Panc1 (cell line): ENCODE measurements at regions not wholly inside any gene's neighbourhood (a gene's known extent, or its start where the extent isn't known, plus 50 kb on each side); places are given as distances from the start of the nearest gene placed in this dataset.
"Not testable (repeated sequence)": the region's sequence is repeated elsewhere in the genome, so short reads cannot be mapped to it uniquely, and the experiment has no call there.

Experiments used
- ATAC-seq: fragments of 200-7000 bp; cut with Tn5 transposase; 2 replicates; pipeline ENCODE4 v1.9.1; 2020; ENCODE audit warnings: mild to moderate bottlenecking, moderate library complexity
- BruUV-seq: library from RNA; stranded (reverse); fragments of 400-500 nt; replicated peaks from 2 replicates; lab custom pipeline; 2021; lab: Mats Ljungman, UMichigan
- CTCF ChIA-PET: fragments of 300-600 bp; sonication (Branson Sonifier 250); formaldehyde crosslinking; loops from one replicate; lab custom pipeline; 2022; ENCODE audit warnings: antibody characterized with exemption; lab: Charles Lee
- POLR2A ChIA-PET: fragments of 300-600 bp; sonication (Branson Sonifier 250); formaldehyde crosslinking; loops from one replicate; lab custom pipeline; 2022; ENCODE audit warnings: antibody characterized with exemption; lab: Charles Lee
- DNase-seq: peaks from one replicate; pipeline ENCODE4 v3.0.0-alpha.2; 2010; ENCODE audit warnings: low read depth, low spot score
- H3K27ac ChIP-seq: 2 replicates; pipeline ENCODE4 v1.5.1; 2011; ENCODE audit warnings: mild to moderate bottlenecking, low read length, inconsistent platforms
- H3K27me3 ChIP-seq: fragments of 200-500 bp; sonication (Bioruptor generic); 2 replicates; pipeline ENCODE4 v1.6.0; 2014; ENCODE audit warnings: low read length, inconsistent platforms; ENCODE audit not compliant: control insufficient read depth, insufficient read depth
- H3K36me3 ChIP-seq: fragments of 200-500 bp; sonication (Bioruptor generic); 2 replicates; pipeline ENCODE4 v1.5.1; 2014; ENCODE audit warnings: inconsistent platforms, mild to moderate bottlenecking, low read length, moderate library complexity; ENCODE audit not compliant: control insufficient read depth, insufficient read depth
- H3K4me1 ChIP-seq: 2 replicates; pipeline ENCODE4 v1.5.1; 2011; ENCODE audit warnings: inconsistent platforms, mild to moderate bottlenecking, low read length, moderate library complexity; ENCODE audit not compliant: control insufficient read depth, insufficient read depth
- H3K4me3 ChIP-seq, 2 experiments: 2 replicates each; pipeline ENCODE4 v1.5.1; 2011 to 2012; ENCODE audit warnings: low read depth in 2 of 2, low read length in 2 of 2, mild to moderate bottlenecking in 2 of 2, inconsistent platforms in 1 of 2, moderate library complexity in 1 of 2
- H3K9me3 ChIP-seq: fragments of 200-500 bp; sonication (Bioruptor generic); 2 replicates; pipeline ENCODE4 v1.5.1; 2014; ENCODE audit warnings: low read depth, mild to moderate bottlenecking, inconsistent platforms, low read length, moderate library complexity; ENCODE audit not compliant: control insufficient read depth, insufficient read depth
- CTCF ChIP-seq: fragments of 450-650 bp; IDR thresholded peaks from 2 replicates; pipeline ENCODE4 v1.5.1; 2017; ENCODE audit warnings: mild to moderate bottlenecking
- POLR2AphosphoS5 ChIP-seq: IDR thresholded peaks from 2 replicates; pipeline ENCODE4 v1.6.1; 2012; ENCODE audit warnings: mild to moderate bottlenecking, low read depth, low read length, moderate library complexity
- REST ChIP-seq, 2 experiments: IDR thresholded peaks; 2 replicates each; pipeline ENCODE4 v1.6.1; 2011 to 2012; ENCODE audit warnings: low read depth in 2 of 2, control low read depth in 1 of 2, low read length in 1 of 2, mild to moderate bottlenecking in 1 of 2, moderate library complexity in 1 of 2; ENCODE audit not compliant: insufficient read depth in 1 of 2
- SIN3A ChIP-seq: IDR thresholded peaks from 2 replicates; pipeline ENCODE4 v1.6.1; 2012; ENCODE audit warnings: low read depth, mild to moderate bottlenecking, low read length, moderate library complexity, borderline replicate concordance; ENCODE audit not compliant: insufficient read depth
- TCF7L2 ChIP-seq: IDR thresholded peaks from 2 replicates; pipeline ENCODE4 v1.6.1; 2011; ENCODE audit warnings: mild to moderate bottlenecking, low read depth, low read length, inconsistent platforms
- in situ Hi-C: cut with HindIII; loops from 2 replicates; pipeline ENCODE4 v1.10.0; 2016; ENCODE audit warnings: low sequenced_read_pairs, low pct_unique_long_range_greater_than_20kb
- intact Hi-C: fragments of 100-400 bp; cut with micrococcal nuclease; formaldehyde crosslinking; loops from one replicate; pipeline ENCODE4 v1.10.0; 2022; ENCODE audit not compliant: unreplicated experiment

- TF ChIP-seq REST (IDR thresholded peaks at IDR 0.05; ENCODE audit: insufficient read depth in 1 of 2, low read depth in 2 of 2, low read length in 1 of 2) (no peak), TCF7L2 (no peak), CTCF (no peak), POLR2AphosphoS5 (no peak), SIN3A (no peak)
- H3K4me1 ChIP-seq, result no peaks in the 10 kb centered on the region
- no peak overlapping the region for H3K27ac ChIP-seq
- CTCF ChIA-PET, result no interaction called here
- H3K27me3 ChIP-seq, result no peaks in the 10 kb centered on the region
- no peak for ATAC-seq
- intact Hi-C loops, result no loop called here
- no peak for DNase-seq
- POLR2A ChIA-PET, result no interaction called here
- no peaks in the 10 kb centered on the region for H3K36me3 ChIP-seq
- 0 out of 2 replicates have a peak, but pooled peaks cover 2% of the 10 kb centered on the region for H3K9me3 ChIP-seq
- H3K4me3 ChIP-seq, result no peak overlapping the region
- in situ Hi-C loops, result no loop called here
- BruUV-seq, result no TSS peak
Observed at GRCh38 chr3:118529554-118529953, 505.1 kb downstream of the IGSF11 start.

- Histone ChIP-seq H3K27me3 (no peaks in the 10 kb centered on the region), H3K4me3 (no peak overlapping the region), H3K9me3 (0 out of 2 replicates have a peak, but pooled peaks cover 2% of the 10 kb centered on the region), H3K36me3 (no peaks in the 10 kb centered on the region), H3K27ac (no peak overlapping the region), H3K4me1 (no peaks in the 10 kb centered on the region)
- DNase-seq (no peak), ATAC-seq (no peak)
- ChIA-PET CTCF (no interaction called here), POLR2A (no interaction called here)
- in situ Hi-C loops (no loop called here), intact Hi-C loops (no loop called here)
- TF ChIP-seq CTCF, result no peak
- TF ChIP-seq TCF7L2, result no peak
- TF ChIP-seq SIN3A, result no peak
- BruUV-seq, result no TSS peak
Observed at GRCh38 chr3:118530350-118530922, 504.2 kb downstream of the IGSF11 start.

- H3K4me3 ChIP-seq, H3K27ac ChIP-seq, DNase-seq, H3K36me3 ChIP-seq, intact Hi-C loops, BruUV-seq, in situ Hi-C loops, H3K27me3 ChIP-seq, H3K9me3 ChIP-seq, CTCF ChIA-PET, H3K4me1 ChIP-seq, POLR2A ChIA-PET, ATAC-seq: not testable (repeated sequence)
Observed at GRCh38 chr3:118530927-118531356, 503.7 kb downstream of the IGSF11 start.
